Stimulated activated naive CD8-positive, alpha-beta T cell treated with anti-CD3 and anti-CD28 coated beads, Interleukin-15, Interleukin-2, amounts not matched to agents 100 ng/mL and 50 ng/mL, for 24 hours (primary cell): ENCODE measurements at regions not wholly inside any gene's neighbourhood (a gene's known extent, or its start where the extent isn't known, plus 50 kb on each side); places are given as distances from the start of the nearest gene placed in this dataset.

ENCODE experiments used
- H3K27ac Mint-ChIP-seq: one replicate; pipeline ENCODE4 v1.8.0; 2021; ENCODE audit warnings: mild to moderate bottlenecking, mixed read lengths
- H3K27me3 Mint-ChIP-seq: one replicate; pipeline ENCODE4 v1.8.0; 2021; ENCODE audit warnings: mixed read lengths
- H3K36me3 Mint-ChIP-seq: one replicate; pipeline ENCODE4 v1.8.0; 2021; ENCODE audit warnings: low read depth, mixed read lengths
- H3K4me1 Mint-ChIP-seq: one replicate; pipeline ENCODE4 v1.8.0; 2021; ENCODE audit warnings: low read depth, mixed read lengths
- H3K4me3 Mint-ChIP-seq: one replicate; pipeline ENCODE4 v1.8.0; 2021; ENCODE audit warnings: mild to moderate bottlenecking, mixed read lengths
- H3K9me3 Mint-ChIP-seq: one replicate; pipeline ENCODE4 v1.8.0; 2021; ENCODE audit warnings: mixed read lengths

DNA sequence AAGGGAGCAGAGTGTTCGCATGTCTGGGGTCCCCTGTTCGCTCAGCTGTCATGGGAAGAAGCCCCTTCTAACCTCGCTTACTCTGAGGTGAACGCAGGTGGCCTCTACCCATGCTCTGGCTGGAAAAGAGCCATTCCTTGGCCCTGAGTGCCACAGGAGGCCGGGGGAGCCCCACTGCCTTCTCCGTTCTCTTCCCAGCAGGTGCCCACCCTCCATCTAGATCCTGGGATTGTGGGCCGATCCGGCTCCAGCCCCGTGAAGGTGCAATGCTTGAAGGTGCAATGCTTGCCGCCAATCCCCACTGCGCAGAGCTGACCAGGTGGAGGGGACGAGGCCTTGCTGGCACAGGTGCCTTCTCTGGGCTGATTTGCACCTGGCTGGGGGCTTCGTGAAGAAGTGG is 95.4 kb downstream of the MRPL36 start:
- Mint-ChIP-seq H3K9me3 (no peaks in the 10 kb centered on the region), H3K36me3 (no peaks in the 10 kb centered on the region), H3K27me3 (peaks cover 14% of the 10 kb centered on the region), H3K4me1 (peaks cover 12% of the 10 kb centered on the region), H3K27ac (no peak overlapping the region), H3K4me3 (no peak overlapping the region)

DNA sequence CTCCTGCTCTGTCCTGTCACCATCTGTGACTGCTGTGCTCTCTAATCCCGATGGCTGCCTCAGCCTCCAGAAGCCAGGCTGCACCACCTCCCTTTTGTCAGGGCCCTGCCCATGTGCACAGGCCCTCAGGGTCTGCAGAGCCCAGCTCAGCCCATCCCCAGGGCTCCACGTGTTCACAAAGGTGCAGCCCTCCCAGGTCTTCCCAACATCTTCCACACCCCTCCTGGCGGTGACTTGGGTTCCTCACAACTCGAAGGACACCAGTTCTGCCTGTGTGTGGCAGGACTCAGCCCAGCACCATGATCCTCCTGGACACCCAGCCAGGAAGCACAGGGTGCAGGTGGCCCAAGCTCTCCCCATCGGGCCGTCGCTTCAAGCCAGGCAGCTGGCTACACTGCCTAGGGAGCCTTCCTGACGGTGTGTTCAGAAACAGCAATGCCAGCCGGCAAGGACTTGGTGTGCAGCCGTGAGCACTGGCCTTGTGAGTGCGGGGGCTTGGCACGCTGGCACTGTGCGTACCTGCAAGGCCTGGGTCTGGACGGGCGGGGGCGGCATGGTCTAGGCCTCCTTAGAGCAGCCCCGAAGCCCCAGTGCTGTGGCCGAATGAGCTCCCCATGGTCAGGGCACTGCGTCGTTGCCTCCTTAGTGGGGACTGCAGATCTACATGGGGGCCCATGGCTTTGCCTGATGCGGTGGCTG is 96.1 kb downstream of the MRPL36 start:
- Mint-ChIP-seq H3K4me1 (peaks cover 14% of the 10 kb centered on the region), H3K27ac (no peak overlapping the region), H3K27me3 (peaks cover 11% of the 10 kb centered on the region), H3K9me3 (no peaks in the 10 kb centered on the region), H3K36me3 (no peaks in the 10 kb centered on the region), H3K4me3 (no peak overlapping the region)

GRCh38 chr5:1702318-1702717 is 97.3 kb downstream of the MRPL36 start:
- Mint-ChIP-seq H3K27ac (no peak overlapping the region), H3K36me3 (no peaks in the 10 kb centered on the region), H3K4me3 (no peak overlapping the region), H3K9me3 (no peaks in the 10 kb centered on the region), H3K4me1 (peaks cover 17% of the 10 kb centered on the region), H3K27me3 (peaks cover 13% of the 10 kb centered on the region)

DNA sequence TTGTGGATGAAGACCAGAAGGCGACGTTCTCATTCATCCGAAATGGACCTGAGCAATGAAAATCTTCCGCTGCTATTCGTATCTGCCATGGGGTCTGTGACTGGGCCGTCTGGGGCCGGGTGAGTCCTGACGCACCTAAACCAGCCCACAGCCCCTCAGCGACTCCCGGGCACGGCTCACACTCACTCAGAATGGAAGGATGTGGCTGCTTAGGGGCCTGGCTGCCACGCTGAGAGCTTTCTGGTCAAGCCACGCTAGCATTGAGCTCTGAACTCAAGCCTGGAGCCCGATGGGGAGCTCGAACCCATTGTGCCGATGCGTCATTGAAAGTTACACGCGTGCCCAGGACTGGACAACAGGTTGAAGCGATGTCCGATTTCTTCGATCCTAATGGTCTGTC is 97.8 kb downstream of the MRPL36 start:
- Mint-ChIP-seq H3K27ac (no peak overlapping the region), H3K9me3 (no peaks in the 10 kb centered on the region), H3K4me1 (peaks cover 17% of the 10 kb centered on the region), H3K27me3 (peaks cover 13% of the 10 kb centered on the region), H3K4me3 (no peak overlapping the region), H3K36me3 (no peaks in the 10 kb centered on the region)

GRCh38 chr5:1701216-1701864 is 98.3 kb downstream of the MRPL36 start:
- no peak overlapping the region for H3K4me3 Mint-ChIP-seq
- H3K4me1 Mint-ChIP-seq, result peaks cover 17% of the 10 kb centered on the region
- H3K27me3 Mint-ChIP-seq, result peaks cover 19% of the 10 kb centered on the region
- H3K27ac Mint-ChIP-seq, result no peak overlapping the region
- no peaks in the 10 kb centered on the region for H3K9me3 Mint-ChIP-seq
- H3K36me3 Mint-ChIP-seq, result no peaks in the 10 kb centered on the region

GRCh38 chr5:1699394-1699793 is 100.2 kb downstream of the MRPL36 start:
- H3K9me3 Mint-ChIP-seq, result no peaks in the 10 kb centered on the region
- no peak overlapping the region for H3K4me3 Mint-ChIP-seq
- peaks cover 17% of the 10 kb centered on the region for H3K4me1 Mint-ChIP-seq
- H3K27me3 Mint-ChIP-seq, result peaks cover 19% of the 10 kb centered on the region
- no peak overlapping the region for H3K27ac Mint-ChIP-seq
- no peaks in the 10 kb centered on the region for H3K36me3 Mint-ChIP-seq

GRCh38 chr5:1698589-1699316 is 100.9 kb downstream of the MRPL36 start:
- peaks cover 19% of the 10 kb centered on the region for H3K27me3 Mint-ChIP-seq
- no peaks in the 10 kb centered on the region for H3K9me3 Mint-ChIP-seq
- no peaks in the 10 kb centered on the region for H3K36me3 Mint-ChIP-seq
- H3K4me1 Mint-ChIP-seq, result peaks cover 17% of the 10 kb centered on the region
- peak overlapping the region; percentile 1 for H3K27ac Mint-ChIP-seq
- H3K4me3 Mint-ChIP-seq, result no peak overlapping the region

DNA sequence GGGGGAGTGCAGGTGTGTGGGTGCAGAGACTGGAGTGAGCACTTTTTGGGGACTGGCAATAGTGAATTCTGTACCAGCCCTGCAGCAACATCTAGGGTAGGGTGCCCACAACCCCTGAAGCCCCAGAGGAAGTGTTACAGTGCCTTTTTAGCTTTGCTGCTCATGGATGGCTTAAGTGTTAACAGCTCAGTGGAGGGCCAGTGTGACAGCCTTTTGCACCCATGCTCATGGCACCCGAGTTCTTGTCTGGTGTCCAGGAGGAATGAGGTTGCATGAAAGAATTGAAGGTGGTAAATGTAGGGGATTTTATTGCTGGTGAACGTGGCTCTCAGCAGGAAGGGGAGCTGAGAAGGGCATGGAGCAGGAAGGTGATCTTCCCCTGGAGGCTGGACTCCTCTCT is 107.3 kb downstream of the MRPL36 start:
- Mint-ChIP-seq H3K4me1 (no peaks in the 10 kb centered on the region), H3K27ac (no peak overlapping the region), H3K36me3 (no peaks in the 10 kb centered on the region), H3K9me3 (no peaks in the 10 kb centered on the region), H3K27me3 (peaks cover 10% of the 10 kb centered on the region), H3K4me3 (no peak overlapping the region)

DNA sequence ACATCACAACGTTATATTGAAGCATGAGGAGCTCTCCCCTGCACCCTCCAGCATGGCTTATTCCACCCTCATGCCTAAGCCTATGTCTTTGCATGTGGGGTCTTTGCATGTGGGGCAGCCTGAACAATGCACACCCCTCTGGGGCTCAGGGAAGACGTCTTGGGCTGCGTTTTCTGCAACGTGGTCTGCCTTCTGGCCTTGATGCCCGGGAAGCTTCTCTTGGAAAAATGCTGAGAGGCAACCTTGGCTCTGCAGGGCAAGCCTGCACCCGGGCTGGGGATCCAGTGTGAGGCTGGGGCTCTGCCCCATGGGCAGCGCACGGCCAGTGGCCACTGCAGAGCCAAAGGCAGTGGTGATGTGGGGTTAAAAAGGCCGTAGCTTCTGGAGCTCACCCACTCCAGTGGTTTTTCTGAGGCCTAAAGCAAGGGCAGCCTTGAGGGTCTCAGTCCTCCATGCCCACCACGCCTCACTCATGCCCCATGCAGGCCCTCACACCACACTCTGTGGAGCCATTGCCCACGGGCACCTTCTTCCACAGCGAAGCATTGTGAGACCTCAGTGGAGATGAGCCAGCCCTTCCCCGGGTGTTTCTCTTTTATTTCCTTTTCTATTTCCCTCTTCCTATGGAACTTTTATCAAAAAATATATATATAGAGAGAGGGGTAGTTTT is 112.2 kb downstream of the MRPL36 start:
- H3K4me3 Mint-ChIP-seq, result no peak overlapping the region
- no peaks in the 10 kb centered on the region for H3K4me1 Mint-ChIP-seq
- H3K27ac Mint-ChIP-seq, result no peak overlapping the region
- H3K36me3 Mint-ChIP-seq, result no peaks in the 10 kb centered on the region
- H3K27me3 Mint-ChIP-seq, result peaks cover 19% of the 10 kb centered on the region
- no peaks in the 10 kb centered on the region for H3K9me3 Mint-ChIP-seq

DNA sequence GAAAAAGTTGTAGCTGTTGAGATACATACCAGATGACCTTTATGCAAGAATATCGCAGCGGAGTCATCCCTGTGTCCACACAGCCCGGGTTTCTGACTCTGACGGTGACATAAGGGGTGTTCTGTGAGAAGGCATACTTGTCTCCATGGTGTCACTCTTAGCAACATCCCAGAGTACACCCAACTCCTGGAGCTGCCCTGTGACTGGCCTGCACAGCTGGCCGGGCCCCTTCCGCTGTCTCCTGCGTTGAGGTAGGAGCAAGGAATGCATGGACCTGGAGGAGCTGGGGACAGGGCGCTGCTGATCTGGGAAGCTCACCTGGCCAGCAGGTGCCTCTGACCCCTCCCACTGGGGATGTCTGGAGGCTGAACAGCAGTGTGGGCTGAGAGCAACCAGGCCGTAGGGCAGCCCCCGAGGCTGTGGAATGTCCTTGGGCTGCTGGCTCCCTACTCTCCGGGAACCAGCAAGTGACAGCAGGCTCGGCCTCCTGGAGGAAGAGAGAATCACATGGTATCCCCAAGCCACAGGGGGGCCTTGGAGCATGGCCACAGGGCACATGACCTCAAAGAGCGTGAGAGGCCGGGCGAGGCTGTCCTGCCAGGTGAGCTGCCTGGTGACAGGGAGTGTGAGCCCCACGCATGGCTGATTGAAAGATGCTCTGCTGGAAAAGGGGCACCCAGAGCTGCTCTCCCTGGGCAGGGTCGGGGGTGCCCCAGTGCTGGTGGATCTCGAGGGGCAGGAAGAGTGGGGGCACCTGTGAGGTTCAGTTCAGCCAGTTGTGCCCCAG is 113.4 kb downstream of the MRPL36 start:
- Mint-ChIP-seq H3K9me3 (no peaks in the 10 kb centered on the region), H3K4me1 (no peaks in the 10 kb centered on the region), H3K27ac (no peak overlapping the region), H3K4me3 (no peak overlapping the region), H3K36me3 (no peaks in the 10 kb centered on the region), H3K27me3 (peaks cover 19% of the 10 kb centered on the region)

- H3K4me1 Mint-ChIP-seq, result no peaks in the 10 kb centered on the region
- no peaks in the 10 kb centered on the region for H3K9me3 Mint-ChIP-seq
- H3K36me3 Mint-ChIP-seq, result no peaks in the 10 kb centered on the region
- H3K27ac Mint-ChIP-seq, result no peak overlapping the region
- H3K4me3 Mint-ChIP-seq, result no peak overlapping the region
- H3K27me3 Mint-ChIP-seq, result peaks cover 17% of the 10 kb centered on the region
Measured at GRCh38 chr5:1685066-1685465, 114.6 kb downstream of the MRPL36 start.

- Mint-ChIP-seq H3K9me3 (peaks cover 6% of the 10 kb centered on the region), H3K4me3 (no peak overlapping the region), H3K4me1 (no peaks in the 10 kb centered on the region), H3K27ac (no peak overlapping the region), H3K27me3 (peaks cover 41% of the 10 kb centered on the region), H3K36me3 (no peaks in the 10 kb centered on the region)
Measured at GRCh38 chr5:1681955-1682354, 117.7 kb downstream of the MRPL36 start.

DNA sequence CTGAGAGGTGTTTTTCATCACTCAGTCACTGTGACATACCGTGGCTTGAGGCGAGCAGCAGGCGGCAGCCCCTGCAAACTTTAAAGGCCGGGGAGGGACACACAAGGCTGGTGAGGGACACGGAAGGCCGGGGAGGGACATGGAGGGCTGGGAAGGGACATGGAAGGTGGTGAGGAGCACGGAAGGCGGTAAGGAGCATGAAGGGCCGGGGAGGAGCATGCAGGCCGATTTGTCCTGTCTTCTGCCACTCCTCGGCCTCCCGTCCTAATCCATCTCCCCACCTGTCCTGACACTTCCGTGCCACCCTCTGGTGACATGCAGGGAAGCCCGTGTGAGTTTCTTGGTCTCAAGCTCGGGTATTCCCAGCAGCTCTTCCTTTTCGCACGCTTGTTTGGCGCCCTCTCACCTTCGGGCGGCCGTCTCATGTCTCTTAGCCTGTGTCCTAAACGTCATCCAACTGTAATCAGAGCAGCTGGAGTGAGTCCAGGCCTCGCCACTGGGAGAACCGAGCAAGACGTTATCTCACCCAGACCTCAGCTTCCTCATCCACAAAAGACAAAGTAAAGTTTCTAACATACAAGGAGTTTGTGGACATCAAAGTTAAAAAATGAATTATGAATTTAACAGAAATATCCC is 126.5 kb downstream of the MRPL36 start:
- Mint-ChIP-seq H3K27me3 (peaks cover 51% of the 10 kb centered on the region), H3K27ac (no peak overlapping the region), H3K4me1 (peaks cover 3% of the 10 kb centered on the region), H3K36me3 (no peaks in the 10 kb centered on the region), H3K4me3 (no peak overlapping the region), H3K9me3 (no peaks in the 10 kb centered on the region)

- H3K4me1 Mint-ChIP-seq, result peaks cover 6% of the 10 kb centered on the region
- H3K9me3 Mint-ChIP-seq, result no peaks in the 10 kb centered on the region
- H3K27ac Mint-ChIP-seq, result no peak overlapping the region
- H3K27me3 Mint-ChIP-seq, result peaks cover 47% of the 10 kb centered on the region
- H3K4me3 Mint-ChIP-seq, result no peak overlapping the region
- H3K36me3 Mint-ChIP-seq, result no peaks in the 10 kb centered on the region
Measured at GRCh38 chr5:1672396-1672795, 127.2 kb downstream of the MRPL36 start.
